GM12878 (cell line): ENCODE measurements at regions not wholly inside any gene's neighbourhood (a gene's known extent, or its start where the extent isn't known, plus 50 kb on each side); places are given as distances from the start of the nearest gene placed in this dataset.

Source experiments
- ATAC-seq: fragments of 200-7000 bp; cut with Tn5 transposase; 3 replicates; pipeline ENCODE4 v1.9.1; 2020; ENCODE audit warnings: mild to moderate bottlenecking, moderate library complexity
- BruUV-seq: library from RNA; stranded (reverse); fragments of 400-500 nt; replicated peaks from 2 replicates; lab custom pipeline; 2021; lab: Mats Ljungman, UMichigan
- CTCF ChIA-PET: fragments of 300-600 bp; sonication (Branson Sonifier 250); formaldehyde crosslinking; extraction: SDS; loops from one replicate; lab custom pipeline; 2021; ENCODE audit warnings: inconsistent platforms; lab: Yijun Ruan, JAX
- POLR2A ChIA-PET: fragments of 350-600 bp; formaldehyde crosslinking; extraction: SDS; loops from one replicate; lab custom pipeline; 2021; ENCODE audit warnings: inconsistent platforms; lab: Charles Lee
- RAD21 ChIA-PET: fragments of 300-600 bp; sonication (Branson Sonifier 250); formaldehyde crosslinking; loops from one replicate; lab custom pipeline; 2023; ENCODE audit warnings: antibody characterized with exemption; ENCODE audit not compliant: unreplicated experiment; lab: Charles Lee
- SMC1A ChIA-PET: fragments of 300-600 bp; sonication (Branson Sonifier 250); formaldehyde crosslinking; loops from one replicate; lab custom pipeline; 2023; ENCODE audit not compliant: unreplicated experiment, uncharacterized antibody; lab: Charles Lee
- DNase-seq: peaks from one replicate; pipeline ENCODE4 v3.0.0-alpha.2; 2011; ENCODE audit warnings: low read depth, low spot score
- FAIRE-seq: peaks from 3 replicates; lab custom pipeline; 2011; peaks lifted over from hg19 to GRCh38; lab: Jason Lieb, UNC
- H2AFZ ChIP-seq: 2 replicates; pipeline ENCODE4 v1.6.0; 2011; ENCODE audit warnings: low read depth, low read length, control low read depth; ENCODE audit not compliant: control insufficient read depth
- H3K27ac ChIP-seq: 2 replicates; pipeline ENCODE4 v1.5.1; 2011; ENCODE audit warnings: control low read depth; ENCODE audit not compliant: control insufficient read depth, insufficient read depth
- H3K27me3 ChIP-seq, 2 experiments: replicated peaks in 1 of 2; 2 replicates each; pipeline versions ENCODE4 v1.6.0 to v1.6.1; 2011; ENCODE audit warnings: low read length in 1 of 2; ENCODE audit not compliant: control insufficient read depth in 2 of 2, insufficient read depth in 2 of 2
- H3K36me3 ChIP-seq, 2 experiments: 2 replicates each; pipeline ENCODE4 v1.5.1; 2011; ENCODE audit warnings: low read length in 1 of 2; ENCODE audit not compliant: control insufficient read depth in 2 of 2, insufficient read depth in 2 of 2
- H3K4me1 ChIP-seq: 2 replicates; pipeline ENCODE4 v1.6.1; 2011; ENCODE audit warnings: mild to moderate bottlenecking, low read length, moderate library complexity, mixed read lengths; ENCODE audit not compliant: control insufficient read depth, insufficient read depth
- H3K4me2 ChIP-seq: 2 replicates; pipeline ENCODE4 v1.6.0; 2011; ENCODE audit warnings: control low read depth; ENCODE audit not compliant: control insufficient read depth, insufficient read depth
- H3K4me3 ChIP-seq: fragments of 200-600 bp; sonication (generic); 2 replicates; pipeline ENCODE4 v1.5.1; 2016
- H3K79me2 ChIP-seq: 2 replicates; pipeline ENCODE4 v1.6.0; 2011; ENCODE audit warnings: low read length; ENCODE audit not compliant: control insufficient read depth, insufficient read depth
- H3K9ac ChIP-seq: 2 replicates; pipeline ENCODE4 v1.8.0; 2011; ENCODE audit warnings: low read length, control low read depth, mixed read lengths; ENCODE audit not compliant: control insufficient read depth, insufficient read depth
- H3K9me3 ChIP-seq: replicated peaks from 3 replicates; pipeline ENCODE4 v1.5.1; 2011; ENCODE audit warnings: mild to moderate bottlenecking, low read length; ENCODE audit not compliant: control insufficient read depth, insufficient read depth
- H4K20me1 ChIP-seq: 2 replicates; pipeline ENCODE4 v1.6.0; 2011; ENCODE audit not compliant: control insufficient read depth, insufficient read depth
- CEBPB ChIP-seq, 2 experiments: fragments of 150-350 bp in 1 of 2; IDR thresholded peaks; 2 replicates each; pipeline ENCODE4 v1.6.1; 2012 to 2014; ENCODE audit warnings: low read depth in 2 of 2, low read length in 2 of 2, borderline replicate concordance in 1 of 2, inconsistent platforms in 1 of 2
- EP300 ChIP-seq, 2 experiments: fragments of 150-350 bp in 1 of 2; IDR thresholded peaks; 2 replicates each; pipeline ENCODE4 v1.6.1; 2011 to 2012; ENCODE audit warnings: low read depth in 2 of 2, low read length in 2 of 2, borderline replicate concordance in 1 of 2, improper control_type of control experiment in 1 of 2, inconsistent platforms in 1 of 2; ENCODE audit not compliant: control insufficient read depth in 1 of 2
- EZH2 ChIP-seq: IDR thresholded peaks from 2 replicates; pipeline ENCODE4 v1.6.1; 2012; ENCODE audit warnings: low read depth, mild to moderate bottlenecking, control low read depth, inconsistent platforms, low read length, borderline replicate concordance; ENCODE audit not compliant: control insufficient read depth
- FOS ChIP-seq: IDR thresholded peaks from 3 replicates; pipeline ENCODE4 v1.6.1; 2011; ENCODE audit warnings: borderline replicate concordance; ENCODE audit not compliant: insufficient read length; ENCODE audit errors: extremely low read depth
- HCFC1 ChIP-seq: fragments of 150-350 bp; IDR thresholded peaks from 2 replicates; pipeline ENCODE4 v1.6.1; 2014; ENCODE audit warnings: low read length
- HDGF ChIP-seq: fragments of 450-650 bp; IDR thresholded peaks from 2 replicates; pipeline ENCODE4 v1.6.1; 2016; ENCODE audit warnings: antibody characterized with exemption
- JUNB ChIP-seq: IDR thresholded peaks from 2 replicates; pipeline ENCODE4 v1.6.1; 2016; ENCODE audit warnings: antibody characterized with exemption, mild to moderate bottlenecking
- NFIC ChIP-seq: IDR thresholded peaks from 2 replicates; pipeline ENCODE4 v1.6.1; 2012; ENCODE audit warnings: low read depth, mild to moderate bottlenecking, inconsistent platforms, low read length, moderate library complexity
- RAD51 ChIP-seq: fragments of 450-650 bp; IDR thresholded peaks from 2 replicates; pipeline ENCODE4 v1.6.1; 2016; ENCODE audit warnings: moderate library complexity, mild to moderate bottlenecking, inconsistent platforms
- RUNX3 ChIP-seq: IDR thresholded peaks from 2 replicates; pipeline ENCODE4 v1.6.1; 2012; ENCODE audit warnings: low read length, inconsistent platforms
- SMC3 ChIP-seq: IDR thresholded peaks from 2 replicates; pipeline ENCODE4 v1.6.1; 2011; ENCODE audit warnings: low read length, improper control_type of control experiment, borderline replicate concordance
- ZSCAN29 ChIP-seq: fragments of 450-650 bp; IDR thresholded peaks from 2 replicates; pipeline ENCODE4 v1.6.1; 2017; ENCODE audit warnings: mild to moderate bottlenecking, moderate library complexity
- ZZZ3 ChIP-seq: IDR thresholded peaks from 2 replicates; pipeline ENCODE4 v1.6.1; 2011; ENCODE audit warnings: low read depth; ENCODE audit not compliant: control insufficient read depth, insufficient read length
- WGBS: methylation state at CpG from one replicate; pipeline ENCODE4 v1.1.6; 2016; ENCODE audit warnings: low lambda C conversion rate; ENCODE audit not compliant: insufficient replicate concordance, insufficient coverage; ENCODE audit errors: missing lambda C conversion rate; 5-methylcytosine and 5-hydroxymethylcytosine counted together
- in situ Hi-C: fragments of 300-500 bp; cut with MboI; formaldehyde crosslinking; loops from 9 replicates; pipeline ENCODE4 v1.14.3; 2018; ENCODE audit warnings: mixed read lengths
- intact Hi-C: fragments of 100-400 bp; cut with micrococcal nuclease; formaldehyde crosslinking; loops from one replicate; pipeline ENCODE4 v1.14.2; 2022; ENCODE audit not compliant: unreplicated experiment
- TF ChIP-seq, protein P1 (sequence below): IDR thresholded peaks from 2 replicates; pipeline ENCODE4 v1.6.1; 2011; ENCODE audit warnings: mild to moderate bottlenecking, low read depth, low read length, moderate library complexity; ENCODE audit not compliant: insufficient replicate concordance

DNA sequence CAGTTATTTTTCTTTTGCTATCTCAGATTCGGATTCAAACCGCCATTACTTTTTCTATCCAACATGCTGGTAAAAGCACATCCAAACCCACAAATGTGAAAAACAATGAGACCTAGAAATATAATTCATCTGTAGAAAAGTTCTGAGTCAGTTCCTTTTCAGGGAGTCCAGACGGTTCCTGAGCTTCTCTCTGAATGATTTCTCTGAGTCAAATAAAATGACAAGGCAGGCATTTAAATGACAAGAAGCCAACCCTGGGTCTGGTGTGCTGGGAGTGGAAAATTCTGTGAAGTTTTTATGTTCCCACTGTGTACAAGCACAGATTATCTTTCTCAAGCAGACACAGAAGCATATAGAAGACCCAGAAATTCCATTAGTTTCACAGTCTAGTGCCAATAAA, 96.3 kb upstream of the ANKRD1 start:
- ChIA-PET RAD21 (interaction anchor here (0.5 to 1.3 kb wide), 8 partner anchors 12 to 233 kb away, joined by 3 to 5 read pairs (median 4); no protein-coding TSS in a partner anchor), SMC1A (interaction anchor here (1.1 to 2.4 kb wide), 9 partner anchors 12 to 234 kb away, joined by 3 to 15 read pairs (median 4); no protein-coding TSS in a partner anchor)
- no peaks in the 10 kb centered on the region for H3K36me3 ChIP-seq
- H4K20me1 ChIP-seq: no peaks in the 10 kb centered on the region
- H3K9ac ChIP-seq: no peak overlapping the region
- no peaks in the 10 kb centered on the region; the same call in 2 of the 3 replicates for H3K9me3 ChIP-seq
- BruUV-seq: no TSS peak
- DNase-seq: no peak
- H3K27ac ChIP-seq: no peak overlapping the region; the same call in 1 of the 2 replicates
- TF ChIP-seq JUNB (peak; percentile 54; the same call in 1 of the 2 replicates), CEBPB (IDR thresholded peaks at IDR 0.05; ENCODE audit: borderline replicate concordance in 1 of 2, low read depth in 2 of 2, low read length in 2 of 2) (no peak), ZSCAN29 (no peak), HDGF (no peak), ZZZ3 (no peak), RAD51 (no peak), EZH2 (no peak), RUNX3 (peak; percentile 32; the same call in 1 of the 2 replicates), FOS (no peak), EP300 (IDR thresholded peaks at IDR 0.05; ENCODE audit: borderline replicate concordance in 1 of 2, control insufficient read depth in 1 of 2, low read depth in 2 of 2, low read length in 2 of 2) (no peak), HCFC1 (no peak), SMC3 (no peak), NFIC (peak; percentile 64; the same call in 1 of the 2 replicates)
- TF ChIP-seq, protein P1, sequence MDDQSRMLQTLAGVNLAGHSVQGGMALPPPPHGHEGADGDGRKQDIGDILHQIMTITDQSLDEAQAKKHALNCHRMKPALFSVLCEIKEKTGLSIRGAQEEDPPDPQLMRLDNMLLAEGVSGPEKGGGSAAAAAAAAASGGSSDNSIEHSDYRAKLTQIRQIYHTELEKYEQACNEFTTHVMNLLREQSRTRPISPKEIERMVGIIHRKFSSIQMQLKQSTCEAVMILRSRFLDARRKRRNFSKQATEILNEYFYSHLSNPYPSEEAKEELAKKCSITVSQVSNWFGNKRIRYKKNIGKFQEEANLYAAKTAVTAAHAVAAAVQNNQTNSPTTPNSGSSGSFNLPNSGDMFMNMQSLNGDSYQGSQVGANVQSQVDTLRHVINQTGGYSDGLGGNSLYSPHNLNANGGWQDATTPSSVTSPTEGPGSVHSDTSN: no peak
- TF ChIP-seq, all 136 proteins: peak for 3
- Histone ChIP-seq H2AFZ (peak overlapping the region; percentile 75), H3K4me3 (no peak overlapping the region), H3K79me2 (no peaks in the 10 kb centered on the region), H3K27me3 (no peaks in the 10 kb centered on the region), H3K4me2 (peak overlapping the region; percentile 50), H3K4me1 (no peaks in the 10 kb centered on the region)
- 39% methylated on average over 3 of the region's 3 CpGs for WGBS
- ChIA-PET POLR2A (no interaction called here), CTCF (interaction anchor here (0.8 to 6.0 kb wide), 8 partner anchors 11 to 234 kb away, joined by 3 to 41 read pairs (median 4); partner anchors contain the start of gene RPP30)
- in situ Hi-C loops (no loop called here), intact Hi-C loops (no loop called here)
- ATAC-seq (peak; percentile 58), FAIRE-seq (no peak)
